ENCODE measurements at regions not wholly inside any gene's neighbourhood (a gene's known extent, or its start where the extent isn't known, plus 50 kb on each side); places are given as distances from the start of the nearest gene placed in this dataset.

DNA sequence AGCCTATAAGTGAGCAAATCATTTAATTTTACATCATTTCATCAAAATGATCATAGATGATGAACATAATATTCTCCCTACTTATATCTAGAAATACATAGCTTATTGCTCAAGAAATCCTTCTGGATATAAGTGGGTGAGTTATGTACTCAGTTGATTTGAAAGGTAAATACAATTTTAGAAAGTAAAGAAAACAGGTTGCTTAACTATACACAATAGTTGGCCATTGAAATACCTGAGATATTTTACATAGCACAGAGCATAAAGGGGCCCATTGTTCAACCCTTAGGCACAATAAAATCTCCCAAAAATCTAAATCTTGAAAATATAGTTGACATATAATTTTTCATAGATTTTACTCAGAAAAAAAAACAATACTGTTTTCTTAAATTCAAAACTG is 782.0 kb upstream of the KLHL1 start:
- TF ChIP-seq, protein P1, sequence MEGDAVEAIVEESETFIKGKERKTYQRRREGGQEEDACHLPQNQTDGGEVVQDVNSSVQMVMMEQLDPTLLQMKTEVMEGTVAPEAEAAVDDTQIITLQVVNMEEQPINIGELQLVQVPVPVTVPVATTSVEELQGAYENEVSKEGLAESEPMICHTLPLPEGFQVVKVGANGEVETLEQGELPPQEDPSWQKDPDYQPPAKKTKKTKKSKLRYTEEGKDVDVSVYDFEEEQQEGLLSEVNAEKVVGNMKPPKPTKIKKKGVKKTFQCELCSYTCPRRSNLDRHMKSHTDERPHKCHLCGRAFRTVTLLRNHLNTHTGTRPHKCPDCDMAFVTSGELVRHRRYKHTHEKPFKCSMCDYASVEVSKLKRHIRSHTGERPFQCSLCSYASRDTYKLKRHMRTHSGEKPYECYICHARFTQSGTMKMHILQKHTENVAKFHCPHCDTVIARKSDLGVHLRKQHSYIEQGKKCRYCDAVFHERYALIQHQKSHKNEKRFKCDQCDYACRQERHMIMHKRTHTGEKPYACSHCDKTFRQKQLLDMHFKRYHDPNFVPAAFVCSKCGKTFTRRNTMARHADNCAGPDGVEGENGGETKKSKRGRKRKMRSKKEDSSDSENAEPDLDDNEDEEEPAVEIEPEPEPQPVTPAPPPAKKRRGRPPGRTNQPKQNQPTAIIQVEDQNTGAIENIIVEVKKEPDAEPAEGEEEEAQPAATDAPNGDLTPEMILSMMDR (IDR thresholded peaks at IDR 0.05): no peak
- TF ChIP-seq EP300 (IDR thresholded peaks at IDR 0.05; ENCODE audit: borderline replicate concordance in 1 of 2, low read depth in 1 of 2, low read length in 1 of 2) (no peak), RAD21 (IDR thresholded peaks at IDR 0.05; ENCODE audit: low read length) (no peak), GATA2 (CRISPR knock-in tag; IDR thresholded peaks at IDR 0.05) (no peak), JUND (IDR thresholded peaks at IDR 0.05) (no peak), TCF12 (IDR thresholded peaks at IDR 0.05) (no peak), EZH2phosphoT487 (IDR thresholded peaks at IDR 0.05; ENCODE audit: borderline replicate concordance, low read depth) (no peak)
- TF ChIP-seq, protein P2, sequence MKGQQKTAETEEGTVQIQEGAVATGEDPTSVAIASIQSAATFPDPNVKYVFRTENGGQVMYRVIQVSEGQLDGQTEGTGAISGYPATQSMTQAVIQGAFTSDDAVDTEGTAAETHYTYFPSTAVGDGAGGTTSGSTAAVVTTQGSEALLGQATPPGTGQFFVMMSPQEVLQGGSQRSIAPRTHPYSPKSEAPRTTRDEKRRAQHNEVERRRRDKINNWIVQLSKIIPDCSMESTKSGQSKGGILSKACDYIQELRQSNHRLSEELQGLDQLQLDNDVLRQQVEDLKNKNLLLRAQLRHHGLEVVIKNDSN (IDR thresholded peaks at IDR 0.05; ENCODE audit: borderline replicate concordance, low read depth): no peak
- TF ChIP-seq, protein P3, sequence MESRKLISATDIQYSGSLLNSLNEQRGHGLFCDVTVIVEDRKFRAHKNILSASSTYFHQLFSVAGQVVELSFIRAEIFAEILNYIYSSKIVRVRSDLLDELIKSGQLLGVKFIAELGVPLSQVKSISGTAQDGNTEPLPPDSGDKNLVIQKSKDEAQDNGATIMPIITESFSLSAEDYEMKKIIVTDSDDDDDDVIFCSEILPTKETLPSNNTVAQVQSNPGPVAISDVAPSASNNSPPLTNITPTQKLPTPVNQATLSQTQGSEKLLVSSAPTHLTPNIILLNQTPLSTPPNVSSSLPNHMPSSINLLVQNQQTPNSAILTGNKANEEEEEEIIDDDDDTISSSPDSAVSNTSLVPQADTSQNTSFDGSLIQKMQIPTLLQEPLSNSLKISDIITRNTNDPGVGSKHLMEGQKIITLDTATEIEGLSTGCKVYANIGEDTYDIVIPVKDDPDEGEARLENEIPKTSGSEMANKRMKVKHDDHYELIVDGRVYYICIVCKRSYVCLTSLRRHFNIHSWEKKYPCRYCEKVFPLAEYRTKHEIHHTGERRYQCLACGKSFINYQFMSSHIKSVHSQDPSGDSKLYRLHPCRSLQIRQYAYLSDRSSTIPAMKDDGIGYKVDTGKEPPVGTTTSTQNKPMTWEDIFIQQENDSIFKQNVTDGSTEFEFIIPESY (IDR thresholded peaks at IDR 0.05; ENCODE audit: borderline replicate concordance, low read depth): no peak
